SKM-1 treated with dmso at 0.1 percent for 144 hours (cell line): ENCODE measurements at regions not wholly inside any gene's neighbourhood (a gene's known extent, or its start where the extent isn't known, plus 50 kb on each side); places are given as distances from the start of the nearest gene placed in this dataset.
"Not testable (repeated sequence)": the region's sequence is repeated elsewhere in the genome, so short reads cannot be mapped to it uniquely, and the experiment has no call there.

ENCODE experiments used
- DNase-seq: peaks from one replicate; lab custom pipeline; 2025; ENCODE audit not compliant: unreplicated experiment; lab: John Stamatoyannopoulos, UW

GRCh38 chr3:4218456-4219226 lies 84.5 kb upstream of the SETMAR start:
- DNase-seq: no peak

DNA sequence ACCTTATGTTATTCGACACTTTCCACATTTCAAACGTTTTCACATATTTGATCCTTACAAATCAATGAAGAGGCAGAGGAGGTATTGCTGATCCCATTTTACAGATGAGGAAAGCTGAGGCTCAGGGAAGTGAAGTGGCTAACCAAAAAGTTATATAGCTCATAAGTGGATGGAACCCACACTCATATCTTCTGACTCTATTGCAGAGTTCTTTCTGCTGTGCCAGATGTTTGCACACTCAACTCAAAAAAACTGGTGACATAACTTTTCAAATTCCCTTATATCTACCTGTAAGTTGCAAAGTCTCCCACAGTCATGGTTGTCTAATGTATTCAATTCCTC lies 84.0 kb upstream of the SETMAR start:
- DNase-seq: no peak

GRCh38 chr3:4220065-4220464 lies 83.1 kb upstream of the SETMAR start:
- DNase-seq: no peak

- no peak for DNase-seq
Observed at GRCh38 chr3:4222574-4223175, 80.5 kb upstream of the SETMAR start.

DNA sequence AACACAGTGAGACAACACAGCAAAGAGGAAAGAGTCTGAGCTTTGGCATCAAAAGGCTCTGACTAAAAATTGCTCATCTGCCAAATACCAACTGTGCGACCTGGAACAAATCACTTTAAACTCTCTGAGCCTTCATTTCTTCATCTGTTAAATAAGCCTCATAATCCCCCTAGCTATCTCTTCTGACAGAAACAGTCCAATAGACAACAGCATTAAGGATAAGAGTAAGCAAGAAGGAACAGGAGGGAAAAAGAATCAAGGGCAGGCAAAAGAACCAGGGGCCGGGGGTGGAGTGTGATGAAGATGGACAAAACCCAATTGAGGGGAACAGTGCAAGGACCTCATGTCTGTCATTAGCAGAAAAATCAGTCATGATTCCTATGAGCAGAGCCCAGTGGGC lies 79.4 kb upstream of the SETMAR start:
- DNase-seq: no peak

DNA sequence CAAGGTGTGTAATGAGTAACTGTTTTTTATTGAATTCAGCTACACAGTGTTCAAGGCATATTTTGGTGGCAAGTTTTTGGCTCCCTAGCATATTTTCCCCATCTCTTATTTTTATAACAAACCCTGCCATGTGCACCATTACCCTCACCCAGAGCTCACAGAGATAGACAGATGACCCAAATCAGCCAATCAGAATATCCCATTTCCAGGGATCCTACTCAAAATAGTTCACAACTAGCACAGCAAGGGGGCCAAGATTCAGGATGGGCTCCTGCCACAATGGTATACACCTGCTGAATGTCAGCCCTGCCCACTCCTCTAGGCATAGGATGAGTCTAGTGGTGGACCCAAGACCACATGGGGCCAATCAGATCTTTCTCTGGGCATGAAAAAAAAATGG lies 78.8 kb upstream of the SETMAR start:
- no peak for DNase-seq

GRCh38 chr3:4225005-4225471 lies 78.1 kb upstream of the SETMAR start:
- DNase-seq: no peak

- DNase-seq: no peak
Observed at GRCh38 chr3:4228295-4228694, 74.9 kb upstream of the SETMAR start.

DNA sequence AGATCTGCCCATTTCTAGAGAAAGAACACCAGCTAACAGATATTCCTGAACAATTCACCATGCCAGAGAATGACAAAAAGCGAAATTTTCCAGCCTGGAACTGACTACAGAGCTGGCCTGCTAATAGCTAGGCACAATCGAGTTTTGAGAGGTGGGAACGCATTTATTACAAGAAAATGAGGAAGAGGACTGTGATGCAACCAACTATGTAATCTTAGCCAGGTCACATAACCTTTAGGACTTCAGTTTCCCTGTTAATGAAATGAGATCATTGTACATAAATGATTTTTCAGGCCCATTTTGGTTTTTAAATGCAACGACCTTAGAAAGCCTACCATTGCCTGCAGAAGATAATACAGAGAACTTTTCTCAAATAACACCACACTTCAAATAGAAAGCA lies 72.1 kb upstream of the SETMAR start:
- peak; percentile 24 for DNase-seq

- DNase-seq: no peak
Observed at GRCh38 chr3:4232798-4233197, 70.4 kb upstream of the SETMAR start.

DNA sequence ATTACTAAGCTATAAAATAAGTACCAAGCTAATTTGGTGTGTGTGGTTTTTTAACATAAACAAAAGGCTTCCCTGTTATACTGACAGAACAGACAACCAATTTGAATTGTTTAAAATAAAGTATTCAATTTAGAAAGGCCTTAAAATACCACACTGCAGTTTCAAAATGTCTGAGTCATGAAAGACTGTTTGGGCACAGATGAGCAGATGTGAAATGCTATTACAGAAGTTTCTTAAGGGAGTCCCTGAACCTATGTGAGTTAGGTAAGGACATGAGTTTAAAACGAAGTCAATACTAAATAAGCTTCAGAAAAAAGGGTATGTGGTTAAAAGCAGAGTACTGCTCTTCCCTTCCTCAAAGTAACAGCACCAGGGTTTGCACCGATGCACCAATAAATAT lies 69.7 kb upstream of the SETMAR start:
- no peak for DNase-seq

DNA sequence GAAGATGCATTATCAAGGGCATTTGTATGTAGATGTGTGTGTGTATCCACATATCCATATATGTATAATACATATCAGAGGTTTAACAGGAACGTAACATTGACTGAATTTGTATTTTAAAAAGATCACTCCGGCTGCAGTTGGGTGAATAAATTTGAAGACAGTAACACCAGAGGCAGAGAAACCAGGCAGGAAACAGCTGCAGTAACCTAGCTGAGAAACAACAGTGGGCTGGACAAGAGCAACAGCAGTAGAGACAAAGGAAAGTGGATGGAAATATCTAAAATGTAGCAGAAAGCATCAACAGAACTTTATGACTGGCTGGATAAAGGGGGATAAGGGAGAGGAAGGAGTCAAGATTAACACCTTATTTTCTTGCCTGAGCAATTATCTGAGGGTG lies 68.3 kb upstream of the SETMAR start:
- DNase-seq: no peak

GRCh38 chr3:4235690-4236089 lies 67.5 kb upstream of the SETMAR start:
- DNase-seq: no peak

DNA sequence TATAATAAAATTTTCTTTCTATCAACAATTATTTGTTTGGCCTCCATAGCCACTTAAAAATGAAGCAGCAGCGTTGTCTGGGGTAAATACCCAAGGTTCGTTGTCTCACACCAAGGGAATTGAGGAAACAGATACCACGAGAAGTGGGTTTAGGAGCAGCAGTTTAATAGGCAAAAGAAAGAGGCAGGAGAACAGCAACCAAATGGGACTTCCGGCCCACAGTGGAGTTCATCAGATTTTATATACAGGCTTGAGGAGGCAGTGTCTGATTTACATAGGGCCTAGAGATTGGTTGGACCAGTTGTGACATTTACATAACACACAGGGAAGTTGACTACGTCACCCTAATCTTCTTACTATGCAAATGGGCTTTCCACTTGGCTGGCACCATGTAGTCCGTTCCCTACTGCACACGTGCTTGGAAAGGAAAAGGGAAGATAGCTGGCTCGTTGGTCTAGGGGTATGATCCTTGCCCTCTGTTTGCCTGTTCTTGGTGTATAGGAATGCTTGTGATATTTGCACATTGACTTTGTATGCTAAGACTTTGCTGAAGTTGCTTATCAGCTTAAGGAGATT lies 61.5 kb upstream of the SETMAR start:
- no peak for DNase-seq

DNA sequence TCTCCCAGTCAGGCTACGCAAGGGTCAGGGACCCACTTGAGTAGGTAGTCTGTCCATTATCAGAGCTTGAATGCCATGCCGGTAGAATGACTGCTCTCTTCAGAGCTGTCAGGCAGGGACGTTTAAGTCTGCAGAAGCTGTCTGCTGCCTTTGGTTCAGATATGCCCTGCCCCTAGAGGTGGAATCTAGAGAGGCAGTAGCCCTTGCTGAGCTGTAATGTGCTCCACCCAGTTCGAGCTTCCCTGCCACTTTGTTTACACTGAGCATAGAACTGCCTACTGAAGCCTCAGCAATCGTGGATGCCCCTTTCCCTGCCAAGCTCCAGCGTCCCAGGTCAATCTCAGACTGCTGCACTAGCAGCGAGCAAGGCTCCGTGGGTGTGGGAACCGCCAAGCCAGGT lies 57.5 kb upstream of the SETMAR start:
- no peak for DNase-seq

DNA sequence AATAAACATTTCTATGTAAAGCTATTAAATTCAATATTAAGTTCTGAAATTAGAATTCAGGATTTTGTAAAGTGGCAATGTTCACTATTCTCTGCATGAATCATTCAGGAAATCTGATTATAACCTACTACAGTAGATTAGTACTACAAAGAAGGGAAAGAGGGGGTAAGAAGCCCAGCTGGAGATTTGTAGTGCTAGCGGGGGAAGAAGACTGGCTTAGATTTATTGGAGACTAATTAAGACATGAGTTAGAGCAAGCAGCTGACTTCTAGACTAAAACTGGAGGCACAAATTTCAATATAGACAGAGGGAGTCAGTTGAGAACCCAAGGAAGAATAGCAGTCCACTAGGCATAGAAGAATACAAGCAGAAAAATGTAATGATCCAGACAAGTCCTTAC lies 55.8 kb upstream of the SETMAR start:
- DNase-seq: no peak

GRCh38 chr3:4250064-4250463 lies 53.1 kb upstream of the SETMAR start:
- no peak for DNase-seq

DNA sequence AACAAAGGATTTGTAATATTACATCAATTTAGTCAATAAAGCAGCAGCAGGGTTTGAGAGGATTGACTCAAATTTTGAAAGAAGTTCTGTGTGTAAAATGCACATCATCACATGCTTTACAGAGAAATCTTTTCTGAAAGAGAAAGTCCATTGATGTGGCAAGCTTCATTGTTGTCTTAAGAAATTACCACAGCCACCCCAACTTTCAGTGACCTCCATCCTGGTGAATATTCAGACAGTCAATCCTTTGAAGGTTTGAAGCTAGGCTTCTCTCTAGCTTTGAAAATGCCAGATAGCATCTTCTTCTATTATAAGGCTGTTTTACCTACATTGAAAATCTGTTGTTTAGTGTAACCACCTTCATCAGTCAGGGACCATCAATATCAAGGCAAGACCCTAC lies 51.8 kb upstream of the SETMAR start:
- no peak for DNase-seq

GRCh38 chr3:4253072-4253832 lies 49.9 kb upstream of the SETMAR start:
- DNase-seq: not testable (repeated sequence)
